Endothelial cell (in vitro differentiated cells): ENCODE measurements at regions not wholly inside any gene's neighbourhood (a gene's known extent, or its start where the extent isn't known, plus 50 kb on each side); places are given as distances from the start of the nearest gene placed in this dataset.

ENCODE experiments used
- DNase-seq: peaks from one replicate; pipeline ENCODE4 v3.0.0; 2021; ENCODE audit warnings: low spot score
- H3K27ac Mint-ChIP-seq: one replicate; pipeline ENCODE4 v1.8.0; 2021; ENCODE audit warnings: mixed read lengths, inconsistent platforms; ENCODE audit not compliant: unreplicated experiment
- H3K27me3 Mint-ChIP-seq: one replicate; pipeline ENCODE4 v1.8.0; 2021; ENCODE audit warnings: mild to moderate bottlenecking, moderate library complexity, mixed read lengths, inconsistent platforms; ENCODE audit not compliant: unreplicated experiment
- H3K36me3 Mint-ChIP-seq: one replicate; pipeline ENCODE4 v1.8.0; 2021; ENCODE audit warnings: mild to moderate bottlenecking, low read depth, mixed read lengths, inconsistent platforms; ENCODE audit not compliant: unreplicated experiment
- H3K4me1 Mint-ChIP-seq: one replicate; pipeline ENCODE4 v1.8.0; 2021; ENCODE audit warnings: mild to moderate bottlenecking, mixed read lengths, inconsistent platforms; ENCODE audit not compliant: unreplicated experiment
- H3K4me3 Mint-ChIP-seq: one replicate; pipeline ENCODE4 v1.8.0; 2021; ENCODE audit warnings: mild to moderate bottlenecking, mixed read lengths, inconsistent platforms; ENCODE audit not compliant: unreplicated experiment
- H3K9me3 Mint-ChIP-seq: one replicate; pipeline ENCODE4 v1.8.0; 2021; ENCODE audit warnings: mixed read lengths, inconsistent platforms; ENCODE audit not compliant: unreplicated experiment
- CTCF ChIP-seq: fragments of 200-600 bp; sonication (generic); IDR thresholded peaks from one replicate; pipeline ENCODE4 v1.5.0; 2021; ENCODE audit warnings: antibody characterized with exemption; ENCODE audit not compliant: unreplicated experiment

GRCh38 chr1:187275985-187276575 lies 447.3 kb downstream of the PLA2G4A start:
- Mint-ChIP-seq H3K27ac (no peak overlapping the region), H3K27me3 (no peaks in the 10 kb centered on the region), H3K36me3 (no peaks in the 10 kb centered on the region), H3K4me1 (no peaks in the 10 kb centered on the region), H3K4me3 (no peak overlapping the region), H3K9me3 (no peaks in the 10 kb centered on the region)
- DNase-seq, result no peak
- TF ChIP-seq CTCF, result no peak

- no peak for TF ChIP-seq CTCF
- DNase-seq, result no peak
- Mint-ChIP-seq H3K36me3 (no peaks in the 10 kb centered on the region), H3K4me3 (no peak overlapping the region), H3K27me3 (no peaks in the 10 kb centered on the region), H3K27ac (no peak overlapping the region), H3K9me3 (no peaks in the 10 kb centered on the region), H3K4me1 (no peaks in the 10 kb centered on the region)
Measured at GRCh38 chr1:187276677-187277076, 447.9 kb downstream of the PLA2G4A start.

DNA sequence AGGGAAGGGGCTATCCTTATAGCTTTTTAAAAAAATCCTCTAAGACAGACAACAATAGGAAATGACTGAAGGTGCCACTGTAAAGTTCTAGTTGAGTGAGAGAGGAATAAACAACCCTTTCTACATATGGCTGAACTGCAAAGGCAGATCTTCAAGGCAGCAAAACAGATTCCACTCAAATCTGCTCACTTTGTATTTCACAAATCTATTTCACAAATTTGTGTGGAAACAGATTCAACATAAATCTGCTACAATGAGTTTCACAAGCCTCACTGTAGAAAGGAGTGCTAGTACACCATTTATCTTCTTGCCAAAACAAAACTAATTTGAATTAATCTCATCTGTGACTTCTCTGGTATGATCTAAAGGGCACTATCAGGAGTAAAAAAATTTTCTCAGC lies 451.3 kb downstream of the PLA2G4A start:
- H3K27me3 Mint-ChIP-seq, result no peaks in the 10 kb centered on the region
- H3K27ac Mint-ChIP-seq, result no peak overlapping the region
- TF ChIP-seq CTCF, result no peak
- no peaks in the 10 kb centered on the region for H3K36me3 Mint-ChIP-seq
- H3K4me1 Mint-ChIP-seq, result no peaks in the 10 kb centered on the region
- no peak overlapping the region for H3K4me3 Mint-ChIP-seq
- H3K9me3 Mint-ChIP-seq, result no peaks in the 10 kb centered on the region
- no peak for DNase-seq

DNA sequence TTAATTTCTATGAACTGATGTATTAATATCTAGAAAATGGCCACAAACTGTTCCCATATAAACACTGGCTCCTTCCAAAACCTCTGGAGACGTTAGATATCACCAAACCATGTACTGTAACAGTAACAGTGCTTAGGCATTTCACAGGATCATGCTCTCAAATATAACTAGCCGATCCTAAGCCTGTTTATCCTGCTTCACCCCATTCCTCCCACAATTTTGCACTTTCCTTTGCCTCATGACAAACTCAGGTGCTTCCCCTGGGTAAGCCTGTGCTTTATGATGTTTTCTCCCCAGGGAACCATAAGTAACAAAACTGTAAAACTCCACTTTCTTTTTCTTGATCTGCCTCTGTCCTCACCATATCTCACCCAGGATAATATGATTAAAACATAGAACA lies 452.3 kb downstream of the PLA2G4A start:
- H3K9me3 Mint-ChIP-seq, result no peaks in the 10 kb centered on the region
- no peak for DNase-seq
- no peaks in the 10 kb centered on the region for H3K4me1 Mint-ChIP-seq
- no peak overlapping the region for H3K4me3 Mint-ChIP-seq
- no peak overlapping the region for H3K27ac Mint-ChIP-seq
- no peaks in the 10 kb centered on the region for H3K27me3 Mint-ChIP-seq
- no peaks in the 10 kb centered on the region for H3K36me3 Mint-ChIP-seq
- no peak for TF ChIP-seq CTCF

DNA sequence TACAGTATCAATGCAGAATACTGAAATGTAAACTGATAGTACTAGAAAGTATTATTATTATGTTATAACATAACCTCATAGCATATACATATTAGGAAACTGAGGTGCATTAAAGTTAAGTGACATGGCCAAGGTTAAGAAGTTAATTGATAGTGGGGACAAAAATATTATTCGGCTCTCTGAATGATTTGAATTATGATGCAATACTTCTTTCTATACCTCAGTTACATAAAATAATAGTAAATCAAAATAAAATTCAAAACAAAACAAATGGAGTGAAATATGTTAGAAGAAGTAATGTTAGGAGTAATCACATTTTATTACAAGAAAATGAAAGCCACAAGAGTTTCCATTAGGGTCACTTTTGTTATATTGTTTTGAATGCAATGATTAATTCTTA lies 455.2 kb downstream of the PLA2G4A start:
- no peak for TF ChIP-seq CTCF
- H3K4me3 Mint-ChIP-seq, result no peak overlapping the region
- no peaks in the 10 kb centered on the region for H3K9me3 Mint-ChIP-seq
- H3K27me3 Mint-ChIP-seq, result no peaks in the 10 kb centered on the region
- no peaks in the 10 kb centered on the region for H3K36me3 Mint-ChIP-seq
- no peak overlapping the region for H3K27ac Mint-ChIP-seq
- DNase-seq, result no peak
- H3K4me1 Mint-ChIP-seq, result no peaks in the 10 kb centered on the region
